ENCODE measurements at regions not wholly inside any gene's neighbourhood (a gene's known extent, or its start where the extent isn't known, plus 50 kb on each side); places are given as distances from the start of the nearest gene placed in this dataset.
"Not testable (repeated sequence)": the region's sequence is repeated elsewhere in the genome, so short reads cannot be mapped to it uniquely, and the experiment has no call there.

- 73% methylated on average over 3 of the region's 3 CpGs for WGBS
- Histone ChIP-seq H3K4me3 (ENCODE audit: low read depth, low read length) (no peak overlapping the region), H3K27ac (ENCODE audit: low read depth) (no peak overlapping the region), H3K36me3 (ENCODE audit: insufficient read depth) (no peaks in the 10 kb centered on the region), H3K4me1 (ENCODE audit: insufficient read depth) (no peaks in the 10 kb centered on the region)
- DNase-seq (ENCODE audit: extremely low spot score) = no peak
Observed at GRCh38 chr7:131642429-131642828, 86.0 kb upstream of the PODXL start.

- Histone ChIP-seq H3K27ac (ENCODE audit: low read depth) (no peak overlapping the region), H3K36me3 (ENCODE audit: insufficient read depth) (no peaks in the 10 kb centered on the region), H3K4me1 (ENCODE audit: insufficient read depth) (no peaks in the 10 kb centered on the region), H3K4me3 (ENCODE audit: low read depth, low read length) (no peak overlapping the region)
- WGBS = 84% methylated on average over 5 of the region's 5 CpGs
- no peak for DNase-seq (ENCODE audit: extremely low spot score)
Observed at GRCh38 chr7:131640686-131641085, 84.3 kb upstream of the PODXL start.

- Histone ChIP-seq H3K27ac (ENCODE audit: low read depth) (no peak overlapping the region), H3K4me1 (ENCODE audit: insufficient read depth) (no peaks in the 10 kb centered on the region), H3K36me3 (ENCODE audit: insufficient read depth) (no peaks in the 10 kb centered on the region), H3K4me3 (ENCODE audit: low read depth, low read length) (no peak overlapping the region)
- WGBS = 79% methylated on average over 10 of the region's 10 CpGs
- DNase-seq (ENCODE audit: extremely low spot score) = no peak
Observed at GRCh38 chr7:131638641-131639430, 82.4 kb upstream of the PODXL start.

DNA sequence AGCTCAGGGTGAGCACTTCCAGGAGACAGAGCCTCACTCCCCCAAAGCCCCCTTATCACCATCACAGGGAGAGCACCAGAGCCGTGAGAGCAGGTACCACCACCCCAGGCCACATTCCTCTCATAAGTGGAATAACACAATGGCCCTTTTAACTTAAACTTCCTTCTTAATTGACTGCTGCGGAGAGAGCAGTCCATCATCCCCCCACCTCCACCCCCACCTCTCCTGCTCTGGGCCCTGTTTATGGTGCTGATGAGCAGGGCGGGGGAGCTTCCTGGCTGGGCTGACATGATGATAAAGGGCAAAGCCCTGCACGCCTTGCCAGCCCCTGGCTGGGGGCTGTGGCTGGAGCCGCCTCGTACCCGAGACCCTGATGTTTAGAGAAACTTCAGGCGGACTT, 81.4 kb upstream of the PODXL start:
- WGBS = 70% methylated on average over 8 of the region's 8 CpGs
- Histone ChIP-seq H3K27ac (ENCODE audit: low read depth) (no peak overlapping the region), H3K4me1 (ENCODE audit: insufficient read depth) (no peaks in the 10 kb centered on the region), H3K4me3 (ENCODE audit: low read depth, low read length) (no peak overlapping the region), H3K36me3 (ENCODE audit: insufficient read depth) (no peaks in the 10 kb centered on the region)
- no peak for DNase-seq (ENCODE audit: extremely low spot score)

- Histone ChIP-seq H3K4me3 (ENCODE audit: low read depth, low read length) (no peak overlapping the region), H3K27ac (ENCODE audit: low read depth) (no peak overlapping the region), H3K36me3 (ENCODE audit: insufficient read depth) (no peaks in the 10 kb centered on the region), H3K4me1 (ENCODE audit: insufficient read depth) (no peaks in the 10 kb centered on the region)
- DNase-seq (ENCODE audit: extremely low spot score) = no peak
- 89% methylated on average over 13 of the region's 13 CpGs for WGBS
Observed at GRCh38 chr7:131636092-131636491, 79.7 kb upstream of the PODXL start.

GRCh38 chr7:131634197-131634596, 77.8 kb upstream of the PODXL start:
- H3K4me3 ChIP-seq (ENCODE audit: low read depth, low read length); H3K36me3 ChIP-seq (ENCODE audit: insufficient read depth); H3K4me1 ChIP-seq (ENCODE audit: insufficient read depth); H3K27ac ChIP-seq (ENCODE audit: low read depth); DNase-seq (ENCODE audit: extremely low spot score): not testable (repeated sequence)

DNA sequence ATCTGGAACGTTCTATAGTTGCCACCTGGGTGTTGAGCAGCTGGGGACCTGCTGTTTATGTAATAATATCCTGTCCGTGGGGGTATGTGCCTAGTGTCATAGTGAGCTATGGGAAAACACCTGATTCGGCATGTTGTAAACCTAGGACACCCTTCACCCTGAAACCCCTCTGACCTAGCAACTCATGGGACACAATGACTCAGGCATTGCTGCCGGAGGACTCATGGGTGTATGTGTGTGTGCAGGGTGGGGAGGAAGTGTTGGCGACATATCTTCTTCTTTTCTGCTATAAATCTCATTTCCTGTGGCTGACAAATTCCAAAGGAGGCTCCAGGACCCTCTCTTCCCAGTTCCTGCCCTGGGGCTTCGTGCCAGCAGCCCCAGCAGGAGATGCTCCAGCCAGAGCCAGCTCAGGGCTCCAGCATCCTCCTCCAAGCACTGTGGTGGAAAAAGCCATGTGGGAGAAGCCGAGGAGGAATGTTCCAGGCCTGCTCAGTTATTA, 77.0 kb upstream of the PODXL start:
- no peak for DNase-seq (ENCODE audit: extremely low spot score)
- Histone ChIP-seq H3K4me3 (ENCODE audit: low read depth, low read length) (no peak overlapping the region), H3K4me1 (ENCODE audit: insufficient read depth) (no peaks in the 10 kb centered on the region), H3K27ac (ENCODE audit: low read depth) (no peak overlapping the region), H3K36me3 (ENCODE audit: insufficient read depth) (no peaks in the 10 kb centered on the region)
- 63% methylated on average over 7 of the region's 7 CpGs for WGBS

- Histone ChIP-seq H3K36me3 (ENCODE audit: insufficient read depth) (no peaks in the 10 kb centered on the region), H3K4me3 (ENCODE audit: low read depth, low read length) (no peak overlapping the region), H3K4me1 (ENCODE audit: insufficient read depth) (no peaks in the 10 kb centered on the region), H3K27ac (ENCODE audit: low read depth) (no peak overlapping the region)
- DNase-seq (ENCODE audit: extremely low spot score) = no peak
- 86% methylated on average over 4 of the region's 4 CpGs for WGBS
Observed at GRCh38 chr7:131630427-131630826, 74.0 kb upstream of the PODXL start.

GRCh38 chr7:131629217-131629882, 72.9 kb upstream of the PODXL start:
- DNase-seq (ENCODE audit: extremely low spot score) = no peak
- H3K4me1 ChIP-seq (ENCODE audit: insufficient read depth) = no peaks in the 10 kb centered on the region
- WGBS = 69% methylated on average over 13 of the region's 13 CpGs
- no peak overlapping the region for H3K27ac ChIP-seq (ENCODE audit: low read depth)
- no peak overlapping the region for H3K4me3 ChIP-seq (ENCODE audit: low read depth, low read length)
- no peaks in the 10 kb centered on the region for H3K36me3 ChIP-seq (ENCODE audit: insufficient read depth)

DNA sequence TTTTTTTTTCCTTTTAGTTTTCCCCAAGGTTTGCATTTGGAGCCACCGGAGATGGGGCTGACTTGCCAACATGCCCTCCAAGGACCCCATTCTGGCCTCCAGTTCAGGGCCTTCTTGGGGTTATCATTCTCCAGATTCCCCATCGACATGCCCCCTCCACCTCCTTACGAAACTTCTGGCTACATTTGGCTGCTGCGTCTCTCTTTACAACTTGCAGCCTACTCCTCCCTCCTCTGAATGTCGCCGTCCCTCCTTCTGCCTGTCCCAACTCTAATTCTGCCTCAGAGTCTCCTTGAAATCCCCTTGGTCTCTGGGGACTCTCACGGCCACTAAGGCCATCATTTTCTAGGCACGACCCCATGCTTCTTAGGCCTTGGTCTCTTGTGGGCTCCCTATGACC, 72.2 kb upstream of the PODXL start:
- WGBS = 46% methylated on average over 8 of the region's 8 CpGs
- no peak for DNase-seq (ENCODE audit: extremely low spot score)
- H3K4me3 ChIP-seq (ENCODE audit: low read depth, low read length) = no peak overlapping the region
- no peaks in the 10 kb centered on the region for H3K4me1 ChIP-seq (ENCODE audit: insufficient read depth)
- no peaks in the 10 kb centered on the region for H3K36me3 ChIP-seq (ENCODE audit: insufficient read depth)
- H3K27ac ChIP-seq (ENCODE audit: low read depth) = no peak overlapping the region

DNA sequence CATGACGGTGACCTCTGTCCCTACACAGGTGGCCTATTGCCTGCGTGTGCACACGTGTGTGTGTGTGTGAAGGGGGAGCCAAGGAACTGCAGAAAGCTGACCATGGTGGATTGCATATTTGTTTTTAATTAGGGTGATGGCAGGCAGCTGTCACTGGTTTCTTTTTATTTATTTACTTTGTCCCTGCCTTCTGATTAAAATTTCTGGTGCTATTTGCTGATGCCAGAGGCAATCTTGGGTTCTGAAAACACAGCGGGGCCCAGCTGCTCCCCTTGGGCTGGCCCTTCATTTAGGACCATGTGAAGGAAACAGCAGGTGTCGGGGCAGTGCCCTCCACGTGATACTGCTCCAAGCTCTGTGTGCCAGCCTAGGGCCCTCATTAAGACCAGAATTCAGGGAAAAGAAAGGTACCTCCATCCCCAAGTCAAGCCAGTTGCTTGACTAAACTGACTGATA, 71.3 kb upstream of the PODXL start:
- DNase-seq (ENCODE audit: extremely low spot score) = no peak
- H3K4me3 ChIP-seq (ENCODE audit: low read depth, low read length) = no peak overlapping the region
- H3K4me1 ChIP-seq (ENCODE audit: insufficient read depth) = no peaks in the 10 kb centered on the region
- H3K36me3 ChIP-seq (ENCODE audit: insufficient read depth) = no peaks in the 10 kb centered on the region
- 65% methylated on average over 6 of the region's 6 CpGs for WGBS
- no peak overlapping the region for H3K27ac ChIP-seq (ENCODE audit: low read depth)

DNA sequence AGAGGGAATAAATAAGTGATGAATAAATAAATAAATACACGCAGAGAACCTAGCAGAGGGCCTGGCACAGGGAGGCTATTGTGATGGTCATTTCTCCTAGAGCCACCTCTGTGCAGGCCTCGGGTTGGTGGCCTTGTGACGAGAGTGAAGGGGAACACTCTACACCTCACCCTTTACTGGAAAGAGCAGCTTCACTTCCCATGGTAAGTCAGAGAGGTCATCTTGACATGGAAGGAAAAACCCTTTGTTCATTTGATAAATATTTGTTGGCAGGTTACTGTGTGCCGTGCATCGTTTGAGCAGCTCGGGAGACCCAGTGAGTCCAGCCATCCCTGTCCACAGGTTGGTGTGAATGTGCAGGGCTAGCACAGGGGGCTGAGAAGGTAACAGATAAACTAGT, 70.2 kb upstream of the PODXL start:
- no peak for DNase-seq (ENCODE audit: extremely low spot score)
- WGBS = 90% methylated on average over 6 of the region's 6 CpGs
- Histone ChIP-seq H3K4me1 (ENCODE audit: insufficient read depth) (no peaks in the 10 kb centered on the region), H3K27ac (ENCODE audit: low read depth) (no peak overlapping the region), H3K36me3 (ENCODE audit: insufficient read depth) (no peaks in the 10 kb centered on the region), H3K4me3 (ENCODE audit: low read depth, low read length) (no peak overlapping the region)

DNA sequence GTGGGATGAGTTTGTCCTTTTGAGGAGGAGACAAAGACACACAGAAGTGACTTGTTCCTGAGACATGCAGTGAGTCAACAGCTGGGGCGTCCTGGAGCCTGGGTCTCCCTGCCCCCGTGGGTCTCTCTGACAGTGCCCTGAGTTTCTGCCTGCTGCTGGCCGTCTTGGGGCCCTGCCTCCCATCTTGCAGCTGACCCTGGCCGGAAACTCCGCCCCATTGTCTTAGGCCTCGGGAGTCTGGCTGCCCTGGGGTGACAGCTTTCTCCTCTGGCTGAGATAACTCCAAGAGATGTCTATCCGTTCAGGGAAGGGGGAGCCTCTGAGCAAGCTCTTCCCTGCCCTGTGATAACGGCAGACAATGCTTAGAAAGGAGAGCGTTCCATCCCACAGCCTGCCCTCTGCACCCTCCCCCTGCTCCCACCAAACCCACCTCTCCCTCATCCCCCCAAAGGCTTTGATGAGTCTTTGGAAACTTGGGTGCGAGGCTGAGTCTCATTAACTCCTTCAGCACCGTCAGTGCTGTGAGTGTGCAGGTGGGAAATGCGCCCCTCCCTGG, 69.5 kb upstream of the PODXL start:
- Histone ChIP-seq H3K36me3 (ENCODE audit: insufficient read depth) (no peaks in the 10 kb centered on the region), H3K27ac (ENCODE audit: low read depth) (no peak overlapping the region), H3K4me1 (ENCODE audit: insufficient read depth) (no peaks in the 10 kb centered on the region), H3K4me3 (ENCODE audit: low read depth, low read length) (no peak overlapping the region)
- 44% methylated on average over 12 of the region's 12 CpGs for WGBS
- no peak for DNase-seq (ENCODE audit: extremely low spot score)

DNA sequence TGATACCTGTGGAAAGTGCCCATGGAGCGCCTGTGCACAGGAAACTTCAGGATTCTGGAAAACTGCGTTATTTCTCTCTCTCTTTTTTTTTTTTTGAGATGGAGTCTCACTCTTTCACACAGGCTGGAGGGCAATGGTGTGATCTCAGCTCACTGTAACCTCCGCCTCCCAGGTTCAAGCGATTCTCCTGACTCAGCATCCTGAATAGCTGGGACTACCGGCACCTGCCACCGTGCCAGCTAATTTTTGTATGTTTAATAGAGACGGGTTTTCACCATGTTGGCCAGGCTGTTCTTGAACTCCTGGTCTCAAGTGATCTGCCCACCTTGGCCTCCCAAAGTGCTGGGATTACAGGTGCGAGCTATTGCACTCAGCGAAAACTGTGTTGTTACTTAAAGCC, 68.9 kb upstream of the PODXL start:
- H3K36me3 ChIP-seq (ENCODE audit: insufficient read depth); H3K4me3 ChIP-seq (ENCODE audit: low read depth, low read length); DNase-seq (ENCODE audit: extremely low spot score); H3K4me1 ChIP-seq (ENCODE audit: insufficient read depth); H3K27ac ChIP-seq (ENCODE audit: low read depth): not testable (repeated sequence)
- 91% methylated on average over 9 of the region's 9 CpGs for WGBS

Measured in urinary bladder (tissue), 3 donors.